Brain microvascular endothelial cell (primary cell): ENCODE measurements at regions not wholly inside any gene's neighbourhood (a gene's known extent, or its start where the extent isn't known, plus 50 kb on each side); places are given as distances from the start of the nearest gene placed in this dataset.

Experiments used
- DNase-seq: peaks from one replicate; pipeline ENCODE4 v3.0.0-alpha.2; 2020
- H3K27ac ChIP-seq: fragments of 250-450 bp; sonication (Bioruptor Pico); 2 replicates; pipeline ENCODE4 v1.5.1; 2020; ENCODE audit warnings: mild to moderate bottlenecking, moderate library complexity
- H3K27me3 ChIP-seq: fragments of 250-450 bp; sonication (Bioruptor Pico); replicated peaks from 2 replicates; pipeline ENCODE4 v1.5.1; 2020; ENCODE audit warnings: mild to moderate bottlenecking
- H3K36me3 ChIP-seq: fragments of 250-450 bp; sonication (Bioruptor Pico); replicated peaks from 2 replicates; pipeline ENCODE4 v1.5.1; 2020; ENCODE audit warnings: mild to moderate bottlenecking
- H3K4me3 ChIP-seq: 2 replicates; pipeline ENCODE4 v1.5.1; 2011; ENCODE audit warnings: low read depth, mild to moderate bottlenecking, control low read depth, low read length, moderate library complexity
- in situ Hi-C: cut with HindIII; loops from 2 replicates; pipeline ENCODE4 v1.10.0; 2017; ENCODE audit warnings: low sequenced_read_pairs, low pct_ligation_motif_present
- TF ChIP-seq, protein P1 (sequence below): IDR thresholded peaks from 2 replicates; pipeline ENCODE4 v1.5.1; 2011; ENCODE audit warnings: low read depth, mild to moderate bottlenecking, moderate library complexity, low read length, control low read depth, inconsistent platforms; ENCODE audit errors: missing control alignments

DNA sequence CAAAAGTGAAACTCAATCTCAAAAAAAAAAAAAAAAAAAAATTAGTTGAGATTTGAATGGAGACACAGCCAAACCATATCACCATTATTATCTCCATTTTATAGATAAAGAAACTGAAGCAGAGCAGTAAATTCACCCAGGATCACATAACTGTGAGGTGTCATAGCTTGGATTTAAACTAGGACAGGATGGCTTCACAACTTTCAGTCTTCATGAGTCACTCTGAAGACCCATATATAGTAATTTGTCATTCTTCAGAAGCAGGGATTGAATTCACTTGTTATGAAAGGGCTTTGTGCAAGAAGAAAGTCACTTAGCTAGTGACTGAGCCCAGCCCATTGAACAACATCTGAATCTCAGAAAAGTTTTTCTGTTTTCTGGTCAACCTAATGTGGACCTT lies 60.5 kb upstream of the LRIG1 start:
- H3K4me3 ChIP-seq, result no peak overlapping the region
- in situ Hi-C loops, result no loop called here
- H3K27ac ChIP-seq, result no peak overlapping the region
- H3K36me3 ChIP-seq, result no peaks in the 10 kb centered on the region
- TF ChIP-seq, protein P1, sequence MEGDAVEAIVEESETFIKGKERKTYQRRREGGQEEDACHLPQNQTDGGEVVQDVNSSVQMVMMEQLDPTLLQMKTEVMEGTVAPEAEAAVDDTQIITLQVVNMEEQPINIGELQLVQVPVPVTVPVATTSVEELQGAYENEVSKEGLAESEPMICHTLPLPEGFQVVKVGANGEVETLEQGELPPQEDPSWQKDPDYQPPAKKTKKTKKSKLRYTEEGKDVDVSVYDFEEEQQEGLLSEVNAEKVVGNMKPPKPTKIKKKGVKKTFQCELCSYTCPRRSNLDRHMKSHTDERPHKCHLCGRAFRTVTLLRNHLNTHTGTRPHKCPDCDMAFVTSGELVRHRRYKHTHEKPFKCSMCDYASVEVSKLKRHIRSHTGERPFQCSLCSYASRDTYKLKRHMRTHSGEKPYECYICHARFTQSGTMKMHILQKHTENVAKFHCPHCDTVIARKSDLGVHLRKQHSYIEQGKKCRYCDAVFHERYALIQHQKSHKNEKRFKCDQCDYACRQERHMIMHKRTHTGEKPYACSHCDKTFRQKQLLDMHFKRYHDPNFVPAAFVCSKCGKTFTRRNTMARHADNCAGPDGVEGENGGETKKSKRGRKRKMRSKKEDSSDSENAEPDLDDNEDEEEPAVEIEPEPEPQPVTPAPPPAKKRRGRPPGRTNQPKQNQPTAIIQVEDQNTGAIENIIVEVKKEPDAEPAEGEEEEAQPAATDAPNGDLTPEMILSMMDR, result no peak
- DNase-seq, result no peak
- H3K27me3 ChIP-seq, result no peaks in the 10 kb centered on the region

DNA sequence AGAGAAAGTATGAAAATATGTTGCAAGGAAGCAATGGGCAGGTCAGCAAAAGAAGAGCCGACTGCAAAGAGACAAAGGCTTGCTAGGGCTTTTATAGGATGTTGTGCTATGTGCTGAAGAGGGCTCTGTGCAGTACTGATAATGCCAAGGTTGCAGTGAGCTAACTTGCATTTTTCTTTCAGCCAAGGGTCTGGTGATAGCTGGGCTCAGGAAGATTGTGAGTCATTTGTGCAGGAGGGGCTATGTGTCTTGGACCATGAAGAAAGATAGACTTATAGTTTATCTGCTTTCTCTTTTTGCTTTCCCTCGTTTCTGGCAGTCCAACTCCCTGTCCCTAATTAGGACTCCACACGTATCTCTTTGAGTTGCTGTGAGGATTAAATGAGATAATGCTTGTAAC lies 64.5 kb upstream of the LRIG1 start:
- Histone ChIP-seq H3K4me3 (no peak overlapping the region), H3K36me3 (no peaks in the 10 kb centered on the region), H3K27me3 (no peaks in the 10 kb centered on the region), H3K27ac (no peak overlapping the region)
- in situ Hi-C loops, result no loop called here
- DNase-seq, result peak; percentile 22
- TF ChIP-seq, protein P1, result no peak

DNA sequence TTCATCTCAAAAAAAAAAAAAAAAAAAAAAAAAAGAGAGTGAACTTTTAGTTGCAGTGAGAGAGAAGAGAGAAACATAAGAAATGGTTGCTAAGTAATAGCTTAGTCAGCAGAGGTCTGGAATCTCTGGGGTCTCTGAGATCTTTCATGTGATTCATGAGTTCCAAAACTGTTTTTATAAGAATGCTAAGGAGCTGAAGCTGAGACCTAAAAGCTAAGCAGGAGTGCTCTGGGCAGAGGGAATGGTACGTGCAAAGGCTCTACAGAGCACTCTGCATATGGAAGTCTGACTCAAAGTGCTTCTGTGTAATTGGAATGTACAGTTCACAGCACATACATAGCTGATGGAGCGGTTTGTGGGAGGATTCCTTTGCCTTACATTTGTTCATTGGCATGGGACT lies 66.3 kb upstream of the LRIG1 start:
- peak; percentile 86 for DNase-seq
- Histone ChIP-seq H3K27ac (peak overlapping the region; percentile 62), H3K4me3 (no peak overlapping the region), H3K36me3 (no peaks in the 10 kb centered on the region), H3K27me3 (no peaks in the 10 kb centered on the region)
- TF ChIP-seq, protein P1, result no peak
- in situ Hi-C loops, result no loop called here

DNA sequence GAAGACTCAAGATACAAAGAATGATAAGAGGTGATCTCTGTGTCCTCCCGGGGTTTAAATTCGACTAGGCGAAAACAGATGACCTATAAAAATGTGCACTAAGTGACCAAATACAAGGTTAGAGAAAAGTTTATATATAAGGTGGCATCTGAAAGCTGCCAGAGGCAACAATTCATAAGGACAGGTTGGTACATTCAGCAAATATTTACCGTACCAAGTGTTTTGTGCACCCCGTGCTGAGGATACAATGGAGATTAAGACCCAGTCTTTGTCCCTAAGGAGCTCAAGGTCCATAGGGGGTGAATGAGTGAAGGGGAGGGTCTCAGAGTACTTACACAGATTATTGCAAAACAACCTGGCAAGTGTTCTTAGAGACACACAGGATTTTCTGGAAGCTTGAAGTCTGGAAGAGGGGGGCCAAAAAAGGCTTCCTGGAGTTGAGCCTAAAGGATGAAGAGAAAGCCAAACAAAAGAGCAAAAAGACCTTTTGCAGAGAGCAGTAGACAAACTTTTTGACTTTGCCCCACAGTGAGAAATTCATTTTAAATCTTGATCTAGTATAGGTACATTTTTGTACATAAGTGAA lies 71.4 kb upstream of the LRIG1 start:
- Histone ChIP-seq H3K27ac (no peak overlapping the region), H3K36me3 (no peaks in the 10 kb centered on the region), H3K4me3 (no peak overlapping the region), H3K27me3 (no peaks in the 10 kb centered on the region)
- no peak for DNase-seq
- in situ Hi-C loops, result no loop called here
- TF ChIP-seq, protein P1, result no peak

DNA sequence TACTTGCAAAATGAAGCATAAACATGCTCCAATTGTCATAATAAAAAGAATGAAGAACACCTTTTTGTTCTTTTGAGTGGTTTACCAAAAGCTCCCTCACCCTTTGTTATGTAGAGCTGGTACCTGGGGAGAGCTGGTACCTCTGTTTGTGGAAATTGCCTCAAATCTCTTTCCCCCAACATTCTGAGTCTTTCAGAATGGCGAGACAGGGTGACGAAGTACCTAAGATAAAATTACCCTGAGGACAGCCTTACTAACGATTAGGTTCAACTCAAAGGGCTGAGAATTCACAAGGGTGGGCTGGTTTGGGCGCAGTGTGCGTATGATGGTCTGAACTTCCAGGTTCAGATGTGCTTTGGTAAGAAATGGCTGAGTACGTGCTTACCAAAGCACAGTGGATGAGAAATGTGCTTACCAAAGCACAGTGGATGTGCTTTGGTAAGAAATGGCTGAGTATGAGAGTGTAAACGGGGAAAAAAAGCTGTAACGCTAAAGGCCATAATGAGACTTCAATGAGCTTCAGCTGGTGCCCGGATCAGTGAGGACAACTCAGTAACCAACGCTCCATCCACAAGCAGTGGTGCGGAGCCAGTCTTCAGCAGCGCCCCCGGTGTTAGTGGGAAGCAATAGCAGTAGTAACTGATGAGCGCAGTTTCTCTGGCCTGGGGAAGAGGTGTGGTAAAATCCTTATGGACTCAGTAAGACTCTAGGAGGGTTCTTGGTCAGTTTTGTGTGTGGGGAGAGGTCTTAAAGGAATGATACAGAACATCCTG lies 72.3 kb upstream of the LRIG1 start:
- Histone ChIP-seq H3K27ac (no peak overlapping the region), H3K4me3 (no peak overlapping the region), H3K27me3 (no peaks in the 10 kb centered on the region), H3K36me3 (no peaks in the 10 kb centered on the region)
- TF ChIP-seq, protein P1, result peak; percentile 62
- in situ Hi-C loops, result no loop called here
- no peak for DNase-seq

DNA sequence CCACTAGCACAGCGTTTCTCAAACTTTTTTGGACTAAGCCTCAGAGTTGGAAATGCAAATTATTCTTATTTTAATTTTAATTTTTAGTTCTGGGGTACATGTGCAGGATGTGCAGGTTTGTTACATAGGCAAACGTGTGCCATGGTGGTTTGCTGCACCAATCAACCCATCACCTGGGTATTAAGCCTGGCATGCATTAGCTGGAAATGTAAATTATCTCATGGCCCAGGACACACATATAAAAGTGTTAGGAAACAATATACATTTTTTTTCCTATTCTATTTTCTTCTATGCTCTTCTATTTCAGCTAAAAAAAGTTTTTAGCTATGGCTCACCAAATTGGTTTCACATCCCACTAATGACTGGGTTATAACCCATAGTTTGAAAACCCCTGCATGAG lies 73.3 kb upstream of the LRIG1 start:
- Histone ChIP-seq H3K27ac (no peak overlapping the region), H3K36me3 (no peaks in the 10 kb centered on the region), H3K27me3 (no peaks in the 10 kb centered on the region), H3K4me3 (no peak overlapping the region)
- TF ChIP-seq, protein P1, result no peak
- DNase-seq, result no peak
- in situ Hi-C loops, result no loop called here
